ENCODE measurements at regions not wholly inside any gene's neighbourhood (a gene's known extent, or its start where the extent isn't known, plus 50 kb on each side); places are given as distances from the start of the nearest gene placed in this dataset.

DNA sequence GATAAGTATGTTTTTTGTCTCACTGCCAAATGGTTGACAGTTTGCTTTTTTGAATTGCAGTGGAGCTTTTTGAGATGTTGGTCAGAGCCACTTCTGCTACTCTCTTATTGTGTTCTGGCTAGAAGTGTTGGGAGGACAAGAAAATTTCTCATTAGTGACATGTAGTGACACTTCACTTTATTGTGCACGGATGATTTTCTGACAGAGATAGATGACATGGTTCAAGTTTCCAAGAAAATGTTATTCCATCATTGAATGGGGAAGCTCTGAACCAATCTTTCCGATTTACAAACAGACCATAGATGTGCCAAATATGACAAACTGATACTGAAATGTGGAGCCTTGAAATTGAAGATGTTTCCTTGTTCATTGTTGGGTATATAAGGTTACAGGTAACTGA is 558.9 kb upstream of the WWC1 start:
- TF ChIP-seq, protein P1, sequence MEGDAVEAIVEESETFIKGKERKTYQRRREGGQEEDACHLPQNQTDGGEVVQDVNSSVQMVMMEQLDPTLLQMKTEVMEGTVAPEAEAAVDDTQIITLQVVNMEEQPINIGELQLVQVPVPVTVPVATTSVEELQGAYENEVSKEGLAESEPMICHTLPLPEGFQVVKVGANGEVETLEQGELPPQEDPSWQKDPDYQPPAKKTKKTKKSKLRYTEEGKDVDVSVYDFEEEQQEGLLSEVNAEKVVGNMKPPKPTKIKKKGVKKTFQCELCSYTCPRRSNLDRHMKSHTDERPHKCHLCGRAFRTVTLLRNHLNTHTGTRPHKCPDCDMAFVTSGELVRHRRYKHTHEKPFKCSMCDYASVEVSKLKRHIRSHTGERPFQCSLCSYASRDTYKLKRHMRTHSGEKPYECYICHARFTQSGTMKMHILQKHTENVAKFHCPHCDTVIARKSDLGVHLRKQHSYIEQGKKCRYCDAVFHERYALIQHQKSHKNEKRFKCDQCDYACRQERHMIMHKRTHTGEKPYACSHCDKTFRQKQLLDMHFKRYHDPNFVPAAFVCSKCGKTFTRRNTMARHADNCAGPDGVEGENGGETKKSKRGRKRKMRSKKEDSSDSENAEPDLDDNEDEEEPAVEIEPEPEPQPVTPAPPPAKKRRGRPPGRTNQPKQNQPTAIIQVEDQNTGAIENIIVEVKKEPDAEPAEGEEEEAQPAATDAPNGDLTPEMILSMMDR (IDR thresholded peaks at IDR 0.05; ENCODE audit: extremely low read depth, missing control alignments): no peak
- DNase-seq (ENCODE audit: low spot score): no peak

DNA sequence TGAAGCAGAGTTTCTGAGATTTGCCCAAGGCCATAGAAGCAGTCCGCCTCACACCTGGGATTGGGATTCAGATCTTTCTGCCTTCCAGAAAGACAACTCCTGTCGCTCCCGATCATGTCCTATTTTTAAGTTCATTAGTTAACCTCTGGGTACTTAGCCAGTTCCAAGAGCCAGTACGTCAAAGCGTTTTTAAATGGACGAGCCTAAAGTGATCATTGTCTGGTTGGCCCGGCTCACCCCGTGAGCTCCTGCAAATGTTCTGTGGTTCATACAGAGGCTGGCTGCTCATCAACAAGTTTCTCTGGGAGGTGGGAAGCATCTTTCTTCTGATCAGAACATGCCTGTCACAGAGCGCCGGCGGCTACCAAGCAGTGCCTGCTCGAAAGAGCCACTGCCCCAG is 554.5 kb upstream of the WWC1 start:
- TF ChIP-seq, protein P1 (IDR thresholded peaks at IDR 0.05; ENCODE audit: extremely low read depth, missing control alignments): no peak
- DNase-seq (ENCODE audit: low spot score): no peak

DNA sequence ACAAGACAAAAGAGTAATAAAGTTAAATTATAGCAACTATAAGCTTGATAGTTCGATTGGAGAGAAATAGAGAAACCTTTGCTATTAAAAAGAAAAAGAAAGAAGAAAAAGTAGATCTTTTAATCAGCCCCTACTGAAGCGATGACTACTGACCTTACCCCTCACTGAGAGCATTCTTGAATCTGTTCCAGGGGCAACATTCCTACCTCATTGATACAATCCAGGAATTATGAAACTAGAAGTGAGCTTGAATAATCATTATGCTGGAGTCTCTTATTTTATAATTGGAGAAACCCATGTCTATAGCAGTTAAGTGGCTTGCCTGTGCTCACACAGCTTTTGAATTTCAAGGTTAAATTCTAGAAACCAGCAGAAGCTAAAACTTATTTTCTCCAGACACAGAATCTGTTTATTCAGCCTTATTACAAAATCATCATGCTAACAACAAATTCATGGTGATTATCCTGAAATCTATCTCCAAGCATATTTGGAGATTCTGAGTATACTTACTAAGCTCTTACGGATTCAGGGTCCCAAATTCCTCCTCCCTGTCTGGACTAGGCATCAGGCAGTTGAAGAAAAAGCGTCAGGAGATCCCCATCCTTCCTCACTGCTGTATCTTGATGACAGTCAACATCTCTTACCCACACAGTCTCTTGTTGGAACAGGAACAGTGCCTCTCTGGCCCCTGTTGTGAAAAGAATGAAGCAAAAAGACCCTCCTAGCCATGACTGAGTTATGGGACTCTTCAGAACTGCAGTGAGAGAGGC is 547.6 kb upstream of the WWC1 start:
- DNase-seq (ENCODE audit: low spot score): no peak

DNA sequence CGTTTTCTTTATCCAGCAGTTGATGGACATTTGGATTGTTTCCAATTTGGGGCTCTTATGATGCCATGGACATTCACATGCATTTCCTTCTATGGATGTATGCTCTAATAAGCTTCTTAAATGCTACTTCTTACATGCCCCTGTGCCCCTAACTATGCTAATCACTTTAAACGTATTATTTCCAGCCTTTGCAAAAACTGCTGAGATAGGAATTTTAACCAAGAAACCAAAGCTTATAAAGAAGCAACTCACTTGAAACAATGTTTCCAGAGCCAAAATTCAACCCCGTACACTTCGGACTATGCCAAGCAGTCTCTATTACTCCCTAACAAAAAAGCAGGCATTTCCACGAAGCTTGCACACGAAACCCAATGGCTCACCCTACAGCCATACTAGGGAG is 545.6 kb upstream of the WWC1 start:
- DNase-seq (ENCODE audit: low spot score): no peak
- TF ChIP-seq, protein P1 (IDR thresholded peaks at IDR 0.05; ENCODE audit: extremely low read depth, missing control alignments): no peak

More for the DNA sequence above, 547.6 kb upstream of the WWC1 start:
- TF ChIP-seq, protein P1 (IDR thresholded peaks at IDR 0.05; ENCODE audit: extremely low read depth, missing control alignments): no peak

DNA sequence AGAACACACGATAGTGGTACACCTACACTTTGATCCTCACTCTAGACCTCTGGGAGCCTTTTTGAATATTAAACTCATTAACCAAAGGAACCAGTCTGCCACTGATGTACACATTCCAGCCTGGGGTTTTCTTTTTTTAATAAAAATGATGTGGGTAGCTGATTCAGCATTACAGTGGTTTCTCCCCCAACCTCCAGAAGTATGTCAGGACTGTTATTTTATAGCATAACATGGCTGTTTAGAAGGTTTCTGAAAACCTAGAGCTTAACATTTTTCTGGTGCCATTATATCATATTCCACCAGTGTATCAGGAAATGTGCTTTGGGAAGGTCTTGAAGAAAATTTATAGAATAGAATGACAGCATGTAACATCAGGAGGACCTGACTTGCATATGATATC is 540.9 kb upstream of the WWC1 start:
- TF ChIP-seq, protein P1 (IDR thresholded peaks at IDR 0.05; ENCODE audit: extremely low read depth, missing control alignments): no peak
- no peak for DNase-seq (ENCODE audit: low spot score)

DNA sequence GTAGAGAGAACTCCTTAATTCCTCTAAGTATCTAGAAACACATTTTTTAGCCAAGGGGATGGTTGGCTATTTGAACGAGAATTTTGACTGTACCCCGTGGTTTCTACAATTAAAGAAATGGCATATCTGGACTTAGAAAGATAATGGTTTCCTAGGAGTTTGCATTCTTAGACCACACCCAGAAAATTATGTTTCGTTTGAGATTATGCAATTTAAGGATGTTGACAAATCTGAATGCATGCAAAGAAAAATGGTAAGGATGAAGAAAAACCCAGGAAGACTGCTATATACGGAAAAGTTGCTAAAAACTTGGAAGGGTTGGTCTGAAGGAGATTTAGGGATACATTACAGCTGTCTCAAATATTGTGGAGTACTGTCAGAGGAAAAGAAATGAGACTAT is 538.5 kb upstream of the WWC1 start:
- DNase-seq (ENCODE audit: low spot score): no peak
- TF ChIP-seq, protein P1 (IDR thresholded peaks at IDR 0.05; ENCODE audit: extremely low read depth, missing control alignments): no peak

DNA sequence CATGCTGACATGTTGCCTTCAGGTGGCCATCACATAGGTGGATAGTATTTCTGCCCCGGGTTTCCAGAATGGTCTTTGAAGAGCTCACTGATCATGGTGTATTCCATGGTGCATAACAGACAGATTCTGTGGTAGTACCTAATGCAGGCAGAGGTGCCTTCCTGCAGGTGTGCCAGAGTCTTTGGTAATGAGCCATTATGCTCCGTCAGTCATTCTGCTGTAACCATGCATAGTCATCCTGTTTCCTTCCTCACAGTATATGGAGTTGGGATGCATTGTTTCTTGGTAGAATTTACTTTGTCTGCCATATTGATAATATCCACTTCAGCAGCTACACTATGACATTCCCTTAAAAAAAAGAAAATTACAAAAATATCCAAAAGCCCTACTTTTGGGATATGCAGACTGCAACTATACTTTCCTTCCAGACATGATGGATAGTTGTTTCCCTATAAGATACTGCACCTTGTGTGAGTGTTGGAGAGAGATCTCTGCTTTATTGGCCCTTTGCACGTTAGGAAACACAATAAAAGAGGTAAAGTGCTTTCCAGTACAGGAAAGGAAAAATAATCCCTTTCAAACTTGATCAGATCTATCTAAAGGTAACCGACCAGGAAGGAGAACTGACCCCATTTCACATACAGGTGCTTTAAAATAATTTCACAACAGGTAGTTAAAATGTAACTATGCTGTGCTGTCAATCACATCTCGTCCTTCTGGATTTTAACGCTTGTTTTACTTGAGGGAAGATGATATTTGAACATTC is 537.5 kb upstream of the WWC1 start:
- TF ChIP-seq, protein P1 (IDR thresholded peaks at IDR 0.05; ENCODE audit: extremely low read depth, missing control alignments): no peak
- no peak for DNase-seq (ENCODE audit: low spot score)
